ENCODE measurements at regions not wholly inside any gene's neighbourhood (a gene's known extent, or its start where the extent isn't known, plus 50 kb on each side); places are given as distances from the start of the nearest gene placed in this dataset.

GRCh38 chr6:66962082-66962481, 1255.1 kb upstream of the EYS start:
- no peak overlapping the region for H3K4me2 ChIP-seq (ENCODE audit: low read length)
- no peak overlapping the region for H3K4me3 ChIP-seq (ENCODE audit: low read depth, low read length)
- no peaks in the 10 kb centered on the region for H3K36me3 ChIP-seq (ENCODE audit: control insufficient read depth, insufficient read depth, low read length)
- TF ChIP-seq CTCF (IDR thresholded peaks at IDR 0.05), result no peak
- no peaks in the 10 kb centered on the region for H3K27me3 ChIP-seq (ENCODE audit: control insufficient read depth, insufficient read depth, low read length)
- H3K9me3 ChIP-seq (ENCODE audit: control insufficient read depth, low read length), result no peaks in the 10 kb centered on the region
- no peak overlapping the region for H2AFZ ChIP-seq
- H3K79me2 ChIP-seq, result no peaks in the 10 kb centered on the region
- no peak overlapping the region for H3K27ac ChIP-seq
- no peaks in the 10 kb centered on the region for H3K4me1 ChIP-seq
- no peak overlapping the region for H3K9ac ChIP-seq

GRCh38 chr6:66961191-66961590, 1254.2 kb upstream of the EYS start:
- Histone ChIP-seq H3K36me3 (ENCODE audit: control insufficient read depth, insufficient read depth, low read length) (no peaks in the 10 kb centered on the region), H3K9me3 (ENCODE audit: control insufficient read depth, low read length) (no peaks in the 10 kb centered on the region), H3K79me2 (no peaks in the 10 kb centered on the region), H3K27me3 (ENCODE audit: control insufficient read depth, insufficient read depth, low read length) (no peaks in the 10 kb centered on the region), H3K4me2 (ENCODE audit: low read length) (no peak overlapping the region), H3K27ac (no peak overlapping the region), H2AFZ (no peak overlapping the region), H3K4me3 (ENCODE audit: low read depth, low read length) (no peak overlapping the region), H3K4me1 (no peaks in the 10 kb centered on the region), H3K9ac (no peak overlapping the region)
- no peak for TF ChIP-seq CTCF (IDR thresholded peaks at IDR 0.05)

GRCh38 chr6:66949191-66949661, 1242.2 kb upstream of the EYS start:
- Histone ChIP-seq H3K27ac (no peak overlapping the region), H2AFZ (no peak overlapping the region), H3K4me2 (ENCODE audit: low read length) (no peak overlapping the region), H3K9me3 (ENCODE audit: control insufficient read depth, low read length) (no peaks in the 10 kb centered on the region), H3K27me3 (ENCODE audit: control insufficient read depth, insufficient read depth, low read length) (no peaks in the 10 kb centered on the region), H3K36me3 (ENCODE audit: control insufficient read depth, insufficient read depth, low read length) (no peaks in the 10 kb centered on the region), H3K4me1 (no peaks in the 10 kb centered on the region), H3K9ac (no peak overlapping the region), H3K4me3 (ENCODE audit: low read depth, low read length) (no peak overlapping the region), H3K79me2 (no peaks in the 10 kb centered on the region)
- no peak for TF ChIP-seq CTCF (IDR thresholded peaks at IDR 0.05)

GRCh38 chr6:66948106-66948505, 1241.1 kb upstream of the EYS start:
- Histone ChIP-seq H3K36me3 (ENCODE audit: control insufficient read depth, insufficient read depth, low read length) (no peaks in the 10 kb centered on the region), H2AFZ (no peak overlapping the region), H3K4me3 (ENCODE audit: low read depth, low read length) (no peak overlapping the region), H3K4me2 (ENCODE audit: low read length) (no peak overlapping the region), H3K9me3 (ENCODE audit: control insufficient read depth, low read length) (no peaks in the 10 kb centered on the region), H3K27ac (no peak overlapping the region), H3K79me2 (no peaks in the 10 kb centered on the region), H3K4me1 (no peaks in the 10 kb centered on the region), H3K27me3 (ENCODE audit: control insufficient read depth, insufficient read depth, low read length) (no peaks in the 10 kb centered on the region), H3K9ac (no peak overlapping the region)
- no peak for TF ChIP-seq CTCF (IDR thresholded peaks at IDR 0.05)

GRCh38 chr6:66940003-66940402, 1233.0 kb upstream of the EYS start:
- no peak for TF ChIP-seq CTCF (IDR thresholded peaks at IDR 0.05)
- H2AFZ ChIP-seq, result no peak overlapping the region
- no peak overlapping the region for H3K9ac ChIP-seq
- H3K4me1 ChIP-seq, result no peaks in the 10 kb centered on the region
- H3K9me3 ChIP-seq (ENCODE audit: control insufficient read depth, low read length), result no peaks in the 10 kb centered on the region
- H3K27ac ChIP-seq, result no peak overlapping the region
- no peak overlapping the region for H3K4me2 ChIP-seq (ENCODE audit: low read length)
- no peak overlapping the region for H3K4me3 ChIP-seq (ENCODE audit: low read depth, low read length)
- H3K79me2 ChIP-seq, result no peaks in the 10 kb centered on the region
- no peaks in the 10 kb centered on the region for H3K36me3 ChIP-seq (ENCODE audit: control insufficient read depth, insufficient read depth, low read length)
- H3K27me3 ChIP-seq (ENCODE audit: control insufficient read depth, insufficient read depth, low read length), result no peaks in the 10 kb centered on the region
